A673 (cell line): ENCODE measurements at regions not wholly inside any gene's neighbourhood (a gene's known extent, or its start where the extent isn't known, plus 50 kb on each side); places are given as distances from the start of the nearest gene placed in this dataset.
"Not testable (repeated sequence)": the region's sequence is repeated elsewhere in the genome, so short reads cannot be mapped to it uniquely, and the experiment has no call there.

ENCODE experiments used
- EZH2 ChIP-seq: fragments of 200-600 bp; sonication (generic); IDR thresholded peaks from 2 replicates; pipeline ENCODE4 v1.6.1; 2017; ENCODE audit warnings: borderline replicate concordance, low read depth, mild to moderate bottlenecking, mixed read lengths, antibody characterized with exemption, low read length; ENCODE audit not compliant: poor library complexity, severe bottlenecking
- TF ChIP-seq, protein P1 (sequence below): fragments of 300-800, 200-600 bp; sonication (generic); conservative IDR thresholded peaks from 2 replicates; pipeline ENCODE4 v1.5.1; 2017; ENCODE audit warnings: low read depth, mild to moderate bottlenecking, antibody characterized with exemption, low read length, moderate library complexity, mixed read lengths

DNA sequence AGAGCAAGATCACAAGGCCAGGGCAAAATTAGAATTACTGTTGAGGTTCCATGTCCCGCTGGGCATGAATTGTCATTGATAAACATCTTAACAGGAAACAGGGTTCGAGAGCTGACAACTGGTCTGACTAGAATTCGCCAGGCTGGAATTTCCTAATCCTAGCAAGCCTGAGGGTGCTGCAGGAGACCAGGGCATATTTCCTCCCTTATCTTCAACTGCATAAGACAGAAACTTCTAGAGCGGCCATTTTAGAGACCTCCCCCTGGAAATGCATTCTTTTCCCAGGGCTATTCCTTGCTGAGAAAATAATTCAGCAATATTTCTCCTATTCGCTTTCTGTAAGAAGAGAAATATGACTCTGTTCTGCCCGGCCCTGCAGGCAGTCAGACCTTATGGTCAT, 158.6 kb upstream of the CCN2 start:
- TF ChIP-seq, protein P1, sequence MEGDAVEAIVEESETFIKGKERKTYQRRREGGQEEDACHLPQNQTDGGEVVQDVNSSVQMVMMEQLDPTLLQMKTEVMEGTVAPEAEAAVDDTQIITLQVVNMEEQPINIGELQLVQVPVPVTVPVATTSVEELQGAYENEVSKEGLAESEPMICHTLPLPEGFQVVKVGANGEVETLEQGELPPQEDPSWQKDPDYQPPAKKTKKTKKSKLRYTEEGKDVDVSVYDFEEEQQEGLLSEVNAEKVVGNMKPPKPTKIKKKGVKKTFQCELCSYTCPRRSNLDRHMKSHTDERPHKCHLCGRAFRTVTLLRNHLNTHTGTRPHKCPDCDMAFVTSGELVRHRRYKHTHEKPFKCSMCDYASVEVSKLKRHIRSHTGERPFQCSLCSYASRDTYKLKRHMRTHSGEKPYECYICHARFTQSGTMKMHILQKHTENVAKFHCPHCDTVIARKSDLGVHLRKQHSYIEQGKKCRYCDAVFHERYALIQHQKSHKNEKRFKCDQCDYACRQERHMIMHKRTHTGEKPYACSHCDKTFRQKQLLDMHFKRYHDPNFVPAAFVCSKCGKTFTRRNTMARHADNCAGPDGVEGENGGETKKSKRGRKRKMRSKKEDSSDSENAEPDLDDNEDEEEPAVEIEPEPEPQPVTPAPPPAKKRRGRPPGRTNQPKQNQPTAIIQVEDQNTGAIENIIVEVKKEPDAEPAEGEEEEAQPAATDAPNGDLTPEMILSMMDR = not testable (repeated sequence)
- TF ChIP-seq EZH2 = not testable (repeated sequence)
